NCI-H1105 (cell line): ENCODE measurements at regions not wholly inside any gene's neighbourhood (a gene's known extent, or its start where the extent isn't known, plus 50 kb on each side); places are given as distances from the start of the nearest gene placed in this dataset.

Experiments
- DNase-seq: peaks from one replicate; lab custom pipeline; 2025; lab: John Stamatoyannopoulos, UW

GRCh38 chr15:26376243-26376642, 396.6 kb downstream of the GABRB3 start:
- DNase-seq, result no peak

- no peak for DNase-seq
These were observed 398.1 kb downstream of the GABRB3 start for GRCh38 chr15:26374806-26375205.

DNA sequence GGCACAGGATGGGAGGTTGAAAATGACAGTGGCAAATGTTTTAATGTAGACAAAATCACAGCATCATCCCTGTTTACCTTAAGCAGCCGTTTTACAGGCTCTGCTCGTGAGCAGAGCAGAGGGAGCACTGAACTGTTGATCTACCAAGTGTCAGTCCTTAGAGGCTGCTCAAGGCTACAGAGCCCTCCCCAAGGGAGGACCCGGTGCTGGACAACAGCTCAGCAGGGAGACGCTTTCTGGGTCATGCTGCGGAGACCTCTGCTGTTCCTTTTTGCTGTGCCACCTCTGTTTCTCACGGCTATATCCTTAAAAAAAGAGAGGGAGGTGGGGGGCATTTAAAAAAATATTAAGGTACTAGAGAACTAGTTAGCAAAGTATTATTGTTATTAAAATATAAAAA, 400.2 kb downstream of the GABRB3 start:
- no peak for DNase-seq

GRCh38 chr15:26365077-26365476, 407.8 kb downstream of the GABRB3 start:
- DNase-seq, result no peak

DNA sequence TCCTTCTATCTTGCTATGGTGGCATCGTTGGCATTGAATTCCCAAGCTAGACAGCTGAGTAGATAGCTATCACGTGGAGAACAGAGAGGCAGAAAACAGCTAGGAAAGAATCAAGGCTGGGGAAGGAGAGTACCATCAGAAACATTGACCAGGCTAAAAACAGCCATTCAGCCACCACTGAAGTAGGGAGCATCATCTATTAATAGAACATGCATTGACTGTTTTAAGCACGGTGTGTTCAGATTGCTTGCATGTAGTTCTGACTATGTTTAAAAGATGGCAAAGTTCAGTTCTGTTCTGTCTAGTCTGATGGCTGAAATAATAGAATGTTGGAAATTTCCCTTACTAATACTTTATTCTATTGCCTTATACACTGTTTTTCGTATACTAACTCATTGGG, 413.0 kb downstream of the GABRB3 start:
- no peak for DNase-seq

DNA sequence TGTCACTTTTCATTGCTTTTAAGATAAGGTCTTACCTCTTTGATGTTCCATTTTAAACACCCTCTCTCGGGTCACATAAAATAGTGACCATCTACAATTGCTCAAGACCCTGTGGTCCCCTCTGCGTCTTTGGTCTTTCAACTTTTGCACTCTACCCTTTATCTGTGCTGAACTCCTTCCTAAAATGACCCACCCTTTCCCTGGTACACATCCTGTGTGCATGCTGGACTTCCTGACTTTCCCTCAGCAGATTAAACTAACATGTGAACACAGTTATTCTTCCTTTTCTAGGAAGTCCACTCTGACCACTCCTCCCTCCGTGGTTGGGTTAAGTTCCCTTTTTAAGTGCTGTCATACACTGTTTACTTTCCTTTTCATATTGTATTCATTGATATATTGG, 414.2 kb downstream of the GABRB3 start:
- no peak for DNase-seq

DNA sequence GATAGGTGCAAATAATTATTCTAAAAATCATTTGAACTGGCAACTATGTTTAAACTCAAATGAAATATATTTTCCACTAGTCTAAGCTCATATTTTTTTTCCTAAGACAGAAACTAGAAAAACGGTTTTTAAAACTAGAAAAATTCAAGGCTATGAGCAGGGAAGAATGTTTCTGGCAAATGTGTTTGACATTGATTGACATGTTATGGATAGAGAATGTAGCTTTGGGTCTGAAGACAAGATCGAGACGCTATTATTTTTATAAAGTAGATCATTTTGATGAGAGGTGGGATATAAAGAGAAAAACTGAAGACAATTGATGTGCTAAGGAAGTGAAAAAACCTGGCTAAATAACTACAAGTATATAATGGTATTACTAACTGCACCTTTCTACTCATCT, 415.2 kb downstream of the GABRB3 start:
- no peak for DNase-seq

- DNase-seq, result peak; percentile 59
These were observed 417.3 kb downstream of the GABRB3 start for GRCh38 chr15:26355472-26356074.

DNA sequence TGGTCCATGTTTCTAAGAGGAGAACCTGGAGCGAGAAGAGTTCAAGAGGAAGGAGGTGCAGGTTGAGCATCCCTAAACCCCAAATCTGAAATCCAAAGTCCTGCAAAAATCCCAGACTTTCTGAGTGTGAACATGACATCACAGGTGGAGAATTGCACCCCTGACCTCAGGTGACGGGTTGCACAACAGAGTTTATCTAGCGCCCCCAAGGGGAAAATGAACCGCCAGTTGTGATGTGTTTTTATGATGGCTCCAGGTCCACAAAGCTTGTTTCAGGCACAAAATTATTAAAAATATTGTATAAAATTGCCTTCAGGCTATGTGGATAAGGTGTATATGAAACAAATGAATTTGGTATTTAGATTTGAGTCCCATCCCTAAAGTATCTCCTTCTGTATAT, 420.0 kb downstream of the GABRB3 start:
- DNase-seq, result no peak

DNA sequence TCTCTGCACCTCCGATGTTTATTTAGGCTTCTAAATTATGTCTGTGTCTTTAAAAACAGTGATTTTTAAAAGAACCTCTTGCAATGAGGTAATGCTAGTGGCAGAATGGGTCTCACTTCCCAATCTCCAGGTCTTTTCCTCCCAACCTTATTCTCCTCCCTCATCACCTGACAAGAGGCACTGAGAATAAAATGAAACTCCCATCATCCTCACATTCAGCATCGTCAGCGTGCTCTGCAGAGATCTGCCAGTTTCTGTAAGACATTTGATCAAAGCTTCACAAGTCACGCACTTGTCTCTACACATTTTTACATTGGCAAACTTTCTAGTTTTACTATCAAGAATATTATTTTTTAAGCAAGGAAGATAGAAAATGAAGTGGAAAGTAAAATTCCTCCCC, 420.5 kb downstream of the GABRB3 start:
- no peak for DNase-seq

GRCh38 chr15:26325495-26325894, 447.4 kb downstream of the GABRB3 start:
- no peak for DNase-seq

- DNase-seq, result no peak
These were observed 449.3 kb downstream of the GABRB3 start for GRCh38 chr15:26323566-26323965.

- DNase-seq, result no peak
These were observed 454.2 kb downstream of the GABRB3 start for GRCh38 chr15:26318689-26319088.

DNA sequence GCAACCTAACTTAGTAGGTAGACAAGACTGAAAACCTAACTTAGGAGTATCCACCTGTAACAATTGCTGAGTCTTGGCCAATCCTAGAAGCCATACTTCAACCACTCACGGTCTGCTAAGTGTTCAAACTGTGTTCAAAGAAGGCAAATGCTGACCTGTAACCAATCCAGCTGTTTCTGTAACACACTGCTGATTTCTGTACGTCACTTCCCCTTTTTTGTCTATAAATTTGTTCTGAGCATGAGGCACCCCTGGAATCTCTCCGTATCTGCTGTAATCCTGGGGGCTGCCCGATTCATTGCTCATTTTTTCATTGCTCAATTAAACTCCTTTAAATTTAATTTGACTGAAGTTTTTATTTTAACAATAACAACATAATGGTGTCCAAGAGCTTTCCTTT, 451.4 kb upstream of the ATP10A start:
- DNase-seq, result no peak

- DNase-seq, result no peak
These were observed 448.6 kb upstream of the ATP10A start for GRCh38 chr15:26311710-26312236.

DNA sequence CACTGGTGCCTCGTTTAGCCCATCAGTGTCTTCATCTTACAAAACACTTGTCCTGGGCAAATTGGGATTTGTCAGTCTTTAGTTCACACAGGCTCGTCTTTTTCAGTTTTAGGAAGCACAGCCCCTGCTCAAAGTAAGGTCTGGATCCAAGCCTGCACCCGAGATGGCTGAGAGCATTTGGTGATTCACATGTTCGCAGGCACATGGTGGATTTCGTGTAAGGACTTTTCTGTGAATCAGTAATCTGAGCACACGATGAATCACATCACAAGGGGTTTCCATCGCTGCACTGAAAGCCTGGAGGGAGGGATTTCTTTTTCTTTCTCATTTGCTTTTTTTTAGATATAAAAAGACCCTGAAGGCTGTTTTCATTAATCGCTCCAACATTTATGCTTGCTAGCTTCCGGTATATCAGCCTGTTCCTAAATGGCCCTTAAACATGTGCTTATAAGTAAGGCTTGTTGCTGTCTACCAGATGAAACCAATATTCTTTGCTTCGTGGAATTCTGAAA, 435.6 kb upstream of the ATP10A start:
- no peak for DNase-seq

GRCh38 chr15:26298010-26298658, 435.0 kb upstream of the ATP10A start:
- DNase-seq, result no peak

DNA sequence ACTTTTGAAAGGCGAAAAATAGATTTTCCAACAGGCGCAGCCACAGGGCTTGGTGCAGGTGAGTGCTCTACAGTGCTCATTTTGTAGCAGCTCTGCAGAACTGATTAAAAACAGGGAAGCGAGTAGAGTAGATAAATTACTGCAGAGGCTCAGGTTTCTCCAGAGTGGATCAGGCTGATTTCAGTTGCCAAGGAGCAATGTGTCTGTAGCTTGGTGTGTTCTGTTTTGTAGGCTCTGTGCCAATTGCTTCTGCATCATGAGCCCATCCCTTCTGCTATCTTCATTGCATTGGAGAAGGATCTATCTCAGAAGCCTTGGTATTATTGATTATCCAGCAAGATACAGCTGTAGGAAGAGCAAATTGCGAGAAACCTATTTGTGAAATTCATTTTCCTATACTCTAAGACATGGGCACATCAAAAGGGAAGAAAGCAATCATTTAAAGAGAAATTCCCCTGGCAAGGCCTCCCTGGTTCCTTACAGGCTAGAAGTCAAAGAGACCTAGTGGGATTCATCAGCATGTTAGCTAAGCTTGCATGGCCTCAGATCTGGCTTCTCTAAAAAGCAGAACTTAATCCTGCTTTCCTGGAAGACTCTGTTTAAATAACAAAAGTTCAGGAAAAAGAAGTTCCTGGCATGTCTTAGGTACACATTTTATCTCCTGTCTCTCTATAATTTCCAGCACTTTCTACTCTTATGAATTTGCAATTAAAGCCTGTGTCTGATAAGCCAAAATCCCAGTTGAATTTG, 432.4 kb upstream of the ATP10A start:
- DNase-seq, result no peak

- DNase-seq, result no peak
These were observed 431.0 kb upstream of the ATP10A start for GRCh38 chr15:26294059-26294689.

DNA sequence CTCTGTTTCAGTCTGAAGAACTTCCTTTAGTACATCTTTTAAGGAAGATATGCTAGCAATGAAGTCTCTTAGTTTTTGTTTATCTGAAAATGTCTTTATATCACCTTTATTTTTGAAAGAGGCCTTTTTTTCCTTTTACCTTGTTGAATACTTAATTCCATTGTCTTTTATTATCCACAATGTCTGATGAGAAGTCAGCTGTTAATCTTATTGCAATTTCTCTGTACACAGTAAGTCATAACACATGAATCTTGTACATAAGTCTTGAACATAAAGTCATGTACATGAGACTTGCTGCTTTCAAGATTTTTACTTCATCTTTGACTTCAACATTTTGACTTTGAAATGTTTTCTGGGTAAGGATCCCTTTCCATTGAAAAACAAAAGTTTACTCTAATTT, 424.3 kb upstream of the ATP10A start:
- DNase-seq, result no peak

GRCh38 chr15:26280281-26280680, 417.2 kb upstream of the ATP10A start:
- DNase-seq, result no peak

DNA sequence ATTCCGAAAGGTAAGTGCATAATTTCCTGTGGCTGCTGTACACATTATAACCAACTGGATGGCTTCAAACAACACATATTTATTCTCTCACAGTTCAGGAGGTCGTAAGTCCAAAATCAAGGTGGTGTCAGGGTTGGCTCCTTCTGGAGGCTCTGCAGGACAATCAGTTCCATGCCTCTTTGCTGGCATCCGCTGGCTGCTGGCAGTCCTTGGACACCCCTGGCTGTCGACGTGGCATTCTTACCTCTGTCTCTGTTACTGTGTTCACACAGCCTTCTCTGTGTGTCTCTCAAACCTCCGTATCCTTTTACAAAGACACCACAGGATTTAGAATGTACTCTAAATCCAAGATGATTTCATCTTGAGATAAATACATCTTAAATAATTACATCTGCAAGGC, 398.8 kb upstream of the ATP10A start:
- no peak for DNase-seq

DNA sequence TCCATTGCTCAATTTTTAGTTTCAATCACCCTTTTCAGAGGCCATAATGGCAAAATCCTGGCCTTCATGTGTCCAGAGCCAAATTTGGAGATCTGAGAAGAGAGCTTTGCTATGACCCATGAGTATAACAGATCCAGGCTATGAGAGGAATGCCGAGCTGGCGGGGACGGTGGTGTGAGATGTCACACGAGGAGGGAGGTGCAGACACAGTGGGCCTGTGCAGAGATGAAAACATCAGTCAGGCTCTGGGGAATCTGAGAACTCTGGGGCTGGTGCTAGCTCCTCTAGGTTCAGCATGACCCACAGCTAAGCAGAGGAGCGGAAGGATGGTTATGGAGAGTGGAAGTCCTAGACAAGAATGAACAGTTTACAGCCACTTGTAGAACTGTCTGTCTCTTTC, 398.3 kb upstream of the ATP10A start:
- DNase-seq, result no peak
